GM19468 (cell line): ENCODE measurements at regions not wholly inside any gene's neighbourhood (a gene's known extent, or its start where the extent isn't known, plus 50 kb on each side); places are given as distances from the start of the nearest gene placed in this dataset.

Experiments used
- ATAC-seq: cut with Tn5 transposase; IDR thresholded peaks from one replicate; pipeline ENCODE4 v1.9.1; 2021; ENCODE audit warnings: mild to moderate bottlenecking, moderate library complexity, moderate number of reproducible peaks; ENCODE audit not compliant: unreplicated experiment; ENCODE audit errors: extremely low read depth

DNA sequence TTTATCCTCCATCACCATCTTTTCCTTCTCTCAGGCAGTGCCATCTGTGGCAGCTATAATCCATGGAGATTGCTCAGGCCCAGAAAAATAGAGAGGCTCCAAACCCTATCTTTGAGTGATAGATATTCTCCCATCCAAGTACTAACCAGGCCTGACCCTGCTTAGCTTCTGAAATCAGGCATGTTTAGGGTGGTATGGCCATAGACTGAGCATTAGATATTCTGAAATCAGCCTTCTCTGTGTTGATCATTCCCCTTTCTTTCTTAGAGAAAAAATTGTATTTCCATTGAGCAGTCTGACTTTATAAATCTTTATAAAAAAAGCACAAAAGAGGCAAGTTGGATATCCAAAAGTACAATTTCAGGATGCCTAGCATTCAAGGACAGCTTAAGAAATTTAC, 131.5 kb upstream of the ACVR2A start:
- ATAC-seq, result no peak

DNA sequence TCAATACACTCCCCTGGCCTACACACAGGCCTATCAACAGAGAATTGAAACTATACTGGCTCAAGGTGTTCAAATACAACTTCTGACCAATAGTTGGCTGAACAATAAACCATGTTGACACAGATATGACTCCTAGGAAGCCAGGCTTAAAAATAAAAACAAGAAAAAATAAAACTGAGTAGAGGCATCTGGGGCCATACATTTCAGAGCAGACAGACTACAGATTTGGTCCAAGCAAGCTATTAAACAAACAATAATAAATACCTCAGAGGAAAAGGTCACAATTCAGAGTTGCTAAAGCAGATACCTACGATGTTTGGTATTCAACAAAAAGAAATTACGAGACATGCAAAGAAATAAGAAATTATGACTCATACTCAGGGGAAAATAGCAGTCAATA, 132.8 kb upstream of the ACVR2A start:
- ATAC-seq, result no peak

DNA sequence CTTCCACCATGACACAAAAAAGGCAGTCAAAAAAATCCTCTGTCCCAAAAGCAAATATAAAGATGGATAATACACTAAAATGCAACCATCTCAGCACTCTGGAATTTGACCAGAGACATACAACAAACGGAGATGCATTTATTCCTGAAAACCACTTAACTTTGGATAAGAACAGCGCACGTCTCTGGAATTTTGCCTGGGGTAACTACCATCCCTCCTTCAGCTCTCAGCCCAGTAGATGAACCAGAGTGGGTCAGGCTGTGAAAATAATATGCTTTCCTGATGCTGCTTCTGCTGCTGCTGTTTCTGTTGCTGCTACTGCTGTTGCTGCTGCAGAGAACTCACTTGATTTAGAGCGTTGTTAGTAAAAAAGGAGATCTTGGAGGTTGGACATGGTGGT, 133.8 kb upstream of the ACVR2A start:
- ATAC-seq, result no peak

DNA sequence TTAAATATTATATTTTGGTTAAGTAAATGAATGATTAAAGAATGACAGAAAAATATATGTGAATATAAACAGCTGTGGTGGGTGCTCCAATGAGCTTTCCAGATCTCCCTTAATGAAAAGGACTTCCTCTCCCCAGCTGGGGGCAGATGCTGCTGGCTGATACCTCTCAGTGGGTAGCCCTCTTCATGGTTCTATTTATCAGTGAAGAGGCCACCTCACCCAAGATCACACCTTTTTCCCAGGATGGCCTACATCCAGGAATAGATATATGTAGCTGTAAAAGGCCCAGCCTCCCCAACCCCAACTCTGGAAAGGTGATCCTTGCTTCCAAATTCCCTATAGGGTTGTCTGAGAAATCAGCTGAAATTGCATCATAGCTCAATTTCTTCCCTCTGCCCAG, 135.2 kb upstream of the ACVR2A start:
- no peak for ATAC-seq

DNA sequence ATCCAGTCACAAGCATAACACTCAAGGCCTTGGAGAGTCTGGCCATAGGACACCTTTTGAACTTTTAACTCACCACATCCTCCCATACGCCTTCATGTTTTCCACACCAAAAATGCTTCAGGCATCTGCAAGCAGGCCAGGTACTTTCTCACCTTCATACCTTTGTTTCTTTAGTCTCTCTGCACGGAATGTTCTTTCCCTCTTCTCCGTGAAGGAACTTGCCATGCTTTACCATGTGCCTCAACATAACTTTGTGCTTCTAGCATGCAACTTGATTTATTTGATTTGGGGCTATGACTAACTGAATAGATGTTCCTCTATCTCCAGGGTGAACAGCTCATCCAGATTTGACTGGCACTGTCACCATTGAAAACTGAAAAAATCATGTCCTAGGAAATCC, 141.7 kb upstream of the ACVR2A start:
- ATAC-seq, result no peak

DNA sequence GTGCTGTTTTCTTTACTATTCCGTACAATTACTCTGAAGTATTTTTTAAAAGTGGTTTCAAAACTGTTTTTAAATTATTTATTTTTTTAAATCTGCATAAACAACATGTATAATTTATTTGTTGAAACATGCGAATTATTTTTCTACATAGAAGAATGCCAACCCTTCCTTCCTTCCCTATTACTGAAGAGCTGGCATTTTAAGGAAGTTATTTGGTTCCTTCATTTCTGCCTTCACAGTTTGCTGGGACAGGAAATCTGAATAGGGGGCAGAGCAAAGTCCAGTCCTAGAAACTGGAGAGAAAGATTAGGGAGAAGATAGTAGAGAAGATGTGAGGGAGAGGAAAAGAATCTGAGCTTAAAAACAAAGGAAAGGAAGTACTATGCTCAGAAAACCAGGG, 146.7 kb upstream of the ACVR2A start:
- ATAC-seq, result no peak

DNA sequence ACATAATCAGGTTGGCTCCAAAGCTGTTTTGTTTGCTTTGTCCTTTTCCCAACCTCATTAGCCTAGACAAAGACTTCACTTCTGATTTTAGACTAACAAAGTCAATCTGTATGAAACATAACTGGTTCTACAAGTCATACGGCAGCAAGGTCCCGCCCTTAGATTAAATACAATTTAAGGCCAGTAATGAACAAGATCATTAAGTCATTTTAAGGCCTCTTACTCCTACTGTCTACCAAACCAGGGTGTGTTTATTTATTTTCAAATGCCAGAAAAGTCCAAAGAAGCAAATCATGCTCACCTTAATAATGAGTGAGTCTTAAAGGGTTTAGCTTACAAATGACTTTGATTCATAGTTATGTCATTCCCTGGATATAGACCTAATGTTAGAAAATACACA, 148.4 kb upstream of the ACVR2A start:
- no peak for ATAC-seq

DNA sequence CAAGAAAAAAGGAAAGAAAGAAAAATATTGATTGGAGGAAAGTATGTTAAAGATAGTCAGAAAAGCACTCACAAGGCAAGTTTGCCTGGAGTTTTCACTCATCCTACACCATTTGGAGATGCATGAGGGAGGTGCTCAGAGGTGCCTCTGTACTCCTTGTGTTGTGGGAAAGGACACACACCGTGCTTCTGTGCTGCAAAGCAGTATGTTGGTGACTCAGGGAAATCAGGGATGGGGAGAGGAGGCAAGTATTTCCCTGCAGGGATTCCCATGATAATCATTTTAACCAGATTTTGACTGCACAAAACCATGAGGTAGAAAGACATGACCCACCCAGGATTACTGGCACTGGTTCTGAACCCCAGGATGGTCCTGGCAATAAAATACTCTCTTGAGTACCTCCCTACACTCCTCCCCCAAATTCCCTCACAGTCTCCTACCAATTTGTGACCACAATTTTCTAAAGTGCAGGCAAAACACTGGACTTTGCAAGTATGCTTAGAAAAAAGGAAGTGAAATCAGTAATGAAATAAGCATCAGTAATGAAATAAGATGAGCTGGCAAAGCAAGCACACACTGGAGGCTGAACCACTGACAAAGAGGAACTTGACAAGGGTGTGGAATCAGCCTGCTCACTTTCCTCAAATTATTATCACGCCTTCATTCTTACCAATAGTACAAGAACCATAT, 155.5 kb upstream of the ACVR2A start:
- ATAC-seq, result peak; percentile 96

DNA sequence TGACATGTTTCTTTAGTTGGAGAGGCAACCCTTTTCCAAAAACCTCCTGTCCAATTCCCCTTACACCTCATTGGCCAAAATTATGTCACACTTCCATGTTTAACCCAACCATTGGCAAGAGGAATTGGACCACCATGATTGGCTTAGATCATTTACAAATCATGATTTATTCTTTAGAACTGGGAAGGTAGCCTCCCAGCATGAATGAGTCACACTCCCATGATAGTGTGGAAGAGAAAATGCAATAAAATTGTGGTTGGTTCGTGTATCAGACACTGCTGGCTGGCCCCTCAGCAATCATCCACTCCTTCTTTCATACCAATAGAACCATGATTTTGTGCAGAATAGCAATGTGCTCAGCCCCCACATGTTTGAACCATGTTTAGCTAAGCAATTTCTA, 156.6 kb upstream of the ACVR2A start:
- no peak for ATAC-seq

DNA sequence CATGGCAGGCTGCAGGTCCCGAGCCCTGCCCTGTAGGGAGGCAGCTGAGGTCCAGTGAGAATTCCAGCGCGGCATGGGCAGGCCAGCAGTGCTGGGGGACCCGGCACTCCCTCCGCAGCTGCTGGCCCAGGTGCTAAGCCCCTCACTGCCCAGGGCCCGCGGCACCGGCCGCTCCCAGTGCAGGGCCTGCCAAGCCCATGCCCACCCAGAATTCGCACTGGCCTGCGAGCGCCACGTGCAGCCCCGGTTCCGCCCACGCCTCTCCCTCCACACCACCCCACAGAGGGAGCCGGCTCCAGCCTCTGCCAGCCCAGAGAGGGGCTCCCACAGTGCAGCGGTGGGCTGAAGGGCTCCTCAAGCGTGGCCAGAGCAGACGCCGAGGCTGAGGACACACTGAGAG, 158.5 kb upstream of the ACVR2A start:
- no peak for ATAC-seq

DNA sequence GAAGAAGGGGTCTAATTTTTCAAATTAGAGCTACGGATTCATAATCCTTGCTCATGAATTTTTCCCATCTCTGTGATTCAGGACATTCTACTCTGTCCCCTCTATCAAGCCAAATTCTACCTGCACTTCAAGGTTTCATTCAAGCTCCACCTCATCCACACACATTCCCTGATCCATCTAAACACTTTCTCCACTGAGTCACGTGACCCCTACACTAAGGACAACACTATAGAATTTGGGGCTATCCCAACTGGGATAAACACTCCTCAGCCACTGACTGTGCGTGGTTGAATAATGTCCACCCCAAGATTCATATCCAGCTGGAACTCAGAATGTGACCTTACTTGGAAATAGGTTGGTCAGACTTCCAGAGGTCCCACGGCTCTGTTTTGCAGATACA, 159.9 kb upstream of the ACVR2A start:
- ATAC-seq, result no peak

DNA sequence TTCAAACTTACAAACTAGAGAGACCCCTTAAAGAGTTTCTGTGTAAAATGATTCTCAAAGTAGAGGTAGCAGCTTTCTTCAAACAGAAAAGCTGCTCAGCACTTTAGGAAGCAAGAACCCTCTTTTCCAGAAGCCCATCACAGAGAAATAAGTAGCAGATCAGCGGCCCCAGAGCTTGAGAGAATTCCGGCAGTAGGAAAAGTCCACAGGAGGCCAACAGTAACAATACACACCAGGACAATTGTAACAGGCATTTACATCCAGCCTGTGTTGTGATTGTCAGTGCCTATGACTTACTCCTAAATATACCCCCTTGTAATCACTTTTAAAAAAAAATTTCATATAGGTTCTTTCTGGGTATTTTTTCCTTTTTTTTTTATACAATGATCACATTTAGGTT, 161.4 kb upstream of the ACVR2A start:
- no peak for ATAC-seq

DNA sequence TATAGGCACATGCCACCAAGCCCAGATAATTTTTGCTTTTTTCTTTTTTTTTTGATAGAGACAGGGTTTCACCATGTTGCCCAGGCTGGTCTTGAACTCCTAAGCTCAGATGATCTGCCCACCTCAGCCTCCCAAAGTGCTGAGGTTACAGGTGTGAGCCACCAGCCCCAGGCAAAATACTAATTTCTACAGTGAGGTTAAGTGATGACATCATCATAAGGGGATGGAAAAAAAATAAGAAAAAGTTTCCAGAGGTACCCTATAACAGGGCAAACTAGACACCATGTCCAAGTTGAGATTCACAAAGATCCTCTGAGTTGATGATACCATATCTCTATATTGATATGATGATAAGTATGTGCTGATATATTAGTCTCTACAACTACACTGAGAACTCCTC, 163.7 kb upstream of the ACVR2A start:
- no peak for ATAC-seq

DNA sequence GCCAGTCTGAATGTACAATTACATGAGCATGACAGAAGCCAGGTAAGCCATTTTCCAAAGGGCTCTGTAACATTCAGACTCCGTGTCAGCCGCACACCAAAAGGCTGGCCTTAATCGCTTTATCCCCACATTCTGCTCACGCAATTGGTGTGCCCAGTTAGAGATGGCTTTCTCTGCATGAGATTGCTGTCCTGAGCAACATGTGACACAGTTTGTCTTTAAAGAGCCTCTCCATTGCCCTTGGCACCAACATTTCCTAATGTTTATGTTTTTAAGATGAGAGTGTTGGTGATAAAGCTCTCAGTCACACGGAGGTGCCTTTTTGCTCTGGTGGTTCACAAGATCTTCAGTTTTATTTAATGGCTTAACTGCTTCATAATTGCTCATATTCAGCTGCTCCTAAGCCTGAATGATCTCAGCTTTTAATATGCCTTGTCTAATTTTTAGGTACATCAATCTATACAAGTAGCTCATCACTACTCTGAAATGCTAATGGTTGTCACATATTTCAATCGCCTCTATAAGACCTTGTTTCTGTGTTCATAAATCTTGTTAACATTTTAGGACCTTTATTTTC, 164.8 kb upstream of the ACVR2A start:
- ATAC-seq, result no peak

DNA sequence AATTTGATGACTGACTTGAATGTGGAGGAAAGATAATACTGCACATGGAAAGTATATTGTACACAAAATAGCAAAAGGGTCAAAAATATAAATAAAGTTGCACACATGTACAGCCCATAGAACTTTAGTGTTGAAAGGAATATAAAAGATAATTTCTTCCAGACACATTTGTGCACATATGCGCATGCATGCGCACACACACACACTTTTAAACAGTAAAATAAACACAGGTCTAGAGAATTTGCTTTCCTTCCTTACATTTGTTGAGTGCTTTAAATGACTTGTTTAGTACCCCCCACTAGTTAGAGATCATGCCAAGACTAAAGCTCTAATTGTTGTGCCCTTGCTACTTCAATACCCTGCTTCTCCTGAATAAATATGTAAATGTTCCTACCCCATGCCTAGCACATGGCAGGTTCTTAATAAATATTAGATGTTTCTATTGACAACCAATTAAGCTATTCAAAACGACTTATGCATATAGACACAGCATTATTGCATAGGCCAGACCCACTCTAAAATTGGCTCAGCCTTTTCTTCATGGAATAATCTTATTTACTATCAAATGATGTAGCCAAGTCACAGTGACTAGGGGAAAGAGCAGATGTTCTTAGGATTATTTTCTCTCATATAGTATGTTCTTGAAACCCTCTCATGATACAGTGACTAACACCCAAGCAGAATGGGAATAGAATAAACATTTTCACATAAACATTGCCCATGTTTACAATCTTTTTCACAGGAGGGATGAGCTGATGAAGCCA, 165.5 kb upstream of the ACVR2A start:
- no peak for ATAC-seq

DNA sequence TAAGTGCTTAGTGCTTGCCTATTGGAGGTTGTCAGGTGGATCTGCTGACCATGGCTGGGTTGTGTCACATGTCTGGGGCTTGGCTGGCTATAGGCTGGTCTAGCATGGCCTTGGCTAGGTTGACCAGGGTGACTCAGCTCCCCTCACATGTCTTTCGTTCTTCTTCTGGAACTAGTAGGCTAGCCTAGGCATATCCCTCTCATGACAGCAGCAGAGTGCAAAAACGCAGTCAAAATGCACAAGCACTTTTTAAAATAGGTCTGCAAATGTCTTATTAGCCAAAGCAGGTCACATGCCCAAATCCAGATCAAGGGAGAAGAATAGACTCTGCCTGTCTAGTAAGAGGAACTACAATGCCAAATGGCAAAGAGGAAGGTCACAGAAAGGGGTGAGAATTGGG, 179.7 kb upstream of the ACVR2A start:
- no peak for ATAC-seq

DNA sequence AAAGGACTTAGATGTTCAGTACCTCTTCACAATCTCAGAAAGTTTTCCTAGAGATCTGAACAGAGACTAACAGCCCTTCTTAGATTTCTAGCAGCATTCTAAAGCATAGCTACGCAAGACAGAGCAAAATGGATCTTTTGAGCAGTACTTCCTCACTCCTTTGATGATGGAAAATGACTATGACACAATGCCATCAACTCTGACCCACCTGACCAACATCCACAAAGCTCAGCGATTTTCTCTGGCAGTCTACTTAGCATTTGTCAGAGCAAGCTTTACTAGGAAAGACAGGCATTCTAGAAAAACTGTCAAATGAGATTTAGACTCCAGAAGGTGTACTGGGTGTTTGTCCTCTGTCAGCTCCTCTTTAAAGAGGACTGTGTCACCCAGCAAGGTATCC, 180.9 kb upstream of the ACVR2A start:
- ATAC-seq, result no peak

DNA sequence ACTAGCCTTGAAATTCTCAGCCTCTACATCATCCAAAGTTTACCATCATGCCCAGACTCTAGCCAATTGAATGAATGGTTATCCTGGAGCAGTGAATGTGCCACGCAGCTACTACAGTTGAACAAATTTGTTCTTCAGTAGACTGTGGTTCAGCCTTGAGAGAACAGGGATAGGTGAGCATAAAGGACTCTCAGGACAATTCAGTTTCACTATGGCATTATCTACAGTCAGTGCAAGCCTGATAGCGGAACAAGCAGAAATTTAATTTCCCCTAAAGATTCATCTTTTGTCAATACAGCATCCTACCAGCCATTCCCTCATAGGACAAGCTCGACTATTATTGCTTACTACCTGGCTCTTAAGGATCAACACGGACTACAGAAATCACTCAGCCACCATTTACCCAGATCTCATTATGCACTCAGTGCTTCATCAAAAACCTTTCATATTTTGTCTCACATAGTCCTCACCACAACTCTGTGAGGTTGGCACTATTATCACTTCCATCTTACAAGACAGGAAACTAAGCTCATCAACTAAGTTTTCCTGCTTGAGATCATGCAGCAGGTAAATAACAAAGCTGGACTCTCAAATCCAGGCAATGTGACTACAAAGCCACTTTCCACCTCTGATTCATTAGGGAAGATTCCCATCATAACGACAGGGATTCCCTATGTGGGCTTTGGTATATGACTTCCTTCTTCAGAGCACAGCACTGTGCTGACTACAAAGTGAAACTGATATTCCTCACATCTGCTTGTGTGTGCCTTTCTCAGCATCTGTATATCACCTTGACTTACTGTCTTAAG, 181.5 kb upstream of the ACVR2A start:
- peak; percentile 92 for ATAC-seq

DNA sequence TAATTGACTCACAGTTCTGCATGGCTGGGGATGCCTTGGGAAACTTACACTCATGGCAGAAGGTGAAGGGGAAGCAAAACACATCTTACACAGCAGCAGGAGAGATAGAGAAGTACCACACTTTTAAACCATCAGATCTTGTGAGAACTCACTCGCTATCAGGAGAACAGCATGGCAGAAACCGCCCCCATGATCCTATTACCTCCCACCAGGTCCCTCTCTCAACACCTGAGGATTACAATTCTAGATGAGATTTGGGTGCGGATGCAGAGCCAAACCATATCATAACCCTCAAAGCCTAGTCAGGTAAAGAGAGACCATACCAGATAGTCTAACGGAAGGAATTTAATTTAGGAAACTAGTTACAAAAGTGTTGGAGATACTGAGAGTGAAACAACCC, 182.6 kb upstream of the ACVR2A start:
- ATAC-seq, result no peak

DNA sequence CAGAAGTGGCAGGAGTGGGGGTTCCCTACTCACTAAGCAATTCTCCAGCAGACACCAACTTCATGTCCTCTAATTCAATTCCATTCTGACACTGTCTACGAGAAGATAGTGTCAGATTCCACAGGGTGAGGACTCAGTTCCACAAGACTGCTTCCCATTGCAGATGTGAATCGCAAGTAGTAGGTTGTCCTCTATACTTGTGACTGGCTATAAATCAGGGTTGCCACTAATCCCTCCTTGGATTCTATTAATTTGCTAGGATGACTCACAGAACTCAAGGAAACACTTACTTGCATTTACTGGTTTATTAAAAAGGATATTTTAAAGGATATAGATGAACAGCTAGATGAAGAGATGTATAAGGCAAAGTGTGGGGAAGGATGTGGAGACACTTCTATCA, 184.1 kb upstream of the ACVR2A start:
- ATAC-seq, result no peak

DNA sequence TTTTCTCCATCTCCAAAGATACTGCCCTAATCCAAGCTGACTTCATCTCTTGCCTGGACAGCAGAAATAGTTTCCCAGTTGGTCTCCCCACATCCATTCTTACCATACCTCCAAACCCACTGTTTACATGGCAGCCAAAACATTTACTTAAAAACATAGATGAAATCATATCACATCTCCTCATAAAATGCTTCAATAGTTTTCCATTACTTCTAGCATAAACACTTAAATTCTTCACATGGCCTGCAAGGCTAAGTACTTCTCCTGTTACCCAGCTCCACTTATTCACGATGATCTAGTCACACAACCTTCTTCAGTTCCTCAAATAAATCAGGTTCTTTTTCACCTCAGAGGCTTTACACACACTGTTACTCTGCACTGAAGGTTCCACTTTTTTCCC, 185.8 kb upstream of the ACVR2A start:
- no peak for ATAC-seq
